K562 (cell line): ENCODE measurements at regions not wholly inside any gene's neighbourhood (a gene's known extent, or its start where the extent isn't known, plus 50 kb on each side); places are given as distances from the start of the nearest gene placed in this dataset.

Experiments used
- ATAC-seq: fragments of 200-7000 bp; cut with Tn5 transposase; 3 replicates; pipeline ENCODE4 v1.9.1; 2020; ENCODE audit warnings: moderate library complexity
- BruUV-seq: library from RNA; stranded (reverse); fragments of 400-500 nt; replicated peaks from 2 replicates; lab custom pipeline; 2021; lab: Mats Ljungman, UMichigan
- CTCF ChIA-PET: fragments of 300-600 bp; formaldehyde crosslinking; extraction: SDS; loops from one replicate; lab custom pipeline; 2021; ENCODE audit warnings: low intra/inter-chr PET ratio; lab: Yijun Ruan, JAX
- POLR2A ChIA-PET: fragments of 300-600, 350-650 bp; sonication (Branson Sonifier 250); formaldehyde crosslinking; extraction: SDS; loops from one replicate; lab custom pipeline; 2021; ENCODE audit warnings: antibody characterized with exemption, inconsistent platforms; lab: Yijun Ruan, JAX
- DNase-seq, 4 experiments: peaks; one replicate each; pipeline versions ENCODE4 v3.0.0 to v3.0.0-alpha.2; 2011 to 2018; ENCODE audit warnings: low spot score in 3 of 4, mixed read lengths in 3 of 4; ENCODE audit errors: extremely low read depth in 1 of 4
- FAIRE-seq: peaks from 2 replicates; lab custom pipeline; 2011; peaks lifted over from hg19 to GRCh38; lab: Jason Lieb, UNC
- H2AFZ ChIP-seq: 2 replicates; pipeline ENCODE4 v1.6.0; 2011; ENCODE audit warnings: low read depth, low read length, control low read depth, inconsistent platforms
- H3K27ac ChIP-seq: fragments of 200-600 bp; 3 replicates; pipeline ENCODE4 v1.8.0; 2011; ENCODE audit warnings: low read depth, mild to moderate bottlenecking, control low read depth, inconsistent platforms, low read length, moderate library complexity, mixed read lengths; ENCODE audit errors: extremely low read depth
- H3K27me3 ChIP-seq, 2 experiments: fragments of 300-600 bp in 1 of 2; 2 replicates in 1 of 2; 3 replicates in 1 of 2; pipeline versions ENCODE4 v1.6.0 to v1.8.0; 2011; ENCODE audit warnings: inconsistent platforms in 2 of 2, low read length in 2 of 2, mild to moderate bottlenecking in 1 of 2, mixed read lengths in 1 of 2, moderate library complexity in 1 of 2; ENCODE audit not compliant: control insufficient read depth in 2 of 2, insufficient read depth in 2 of 2
- H3K36me3 ChIP-seq: fragments of 300-600 bp; 3 replicates; pipeline ENCODE4 v1.8.0; 2011; ENCODE audit warnings: mild to moderate bottlenecking, low read length, inconsistent platforms; ENCODE audit not compliant: control insufficient read depth, insufficient read depth
- H3K4me1 ChIP-seq, 2 experiments: fragments of 200-600 bp in 1 of 2; replicated peaks in 1 of 2; 2 replicates in 1 of 2; 3 replicates in 1 of 2; pipeline versions ENCODE4 v1.5.1 to v1.8.0; 2011; ENCODE audit warnings: inconsistent platforms in 2 of 2, low read length in 2 of 2, mild to moderate bottlenecking in 1 of 2, mixed read lengths in 1 of 2, moderate library complexity in 1 of 2; ENCODE audit not compliant: control insufficient read depth in 2 of 2, insufficient read depth in 2 of 2
- H3K4me2 ChIP-seq: 2 replicates; pipeline ENCODE4 v1.6.1; 2011; ENCODE audit warnings: low read length, control low read depth, inconsistent platforms, mixed read lengths; ENCODE audit not compliant: insufficient read depth
- H3K4me3 ChIP-seq: fragments of 200-600 bp; sonication (generic), shearing (Covaris generic); 2 replicates; pipeline ENCODE4 v1.5.1; 2016; ENCODE audit warnings: control low read depth, inconsistent platforms
- H3K79me2 ChIP-seq: fragments of 200-600 bp; 3 replicates; pipeline ENCODE4 v1.8.0; 2011; ENCODE audit warnings: low read length, inconsistent platforms; ENCODE audit not compliant: control insufficient read depth, insufficient read depth
- H3K9ac ChIP-seq, 2 experiments: 2 replicates each; pipeline versions ENCODE4 v1.6.0 to v1.6.1; 2011; ENCODE audit warnings: low read depth in 2 of 2, low read length in 2 of 2, control low read depth in 1 of 2, inconsistent platforms in 1 of 2, mild to moderate bottlenecking in 1 of 2, mixed read lengths in 1 of 2; ENCODE audit not compliant: insufficient read depth in 1 of 2
- H3K9me1 ChIP-seq: one replicate; pipeline ENCODE4 v1.6.0; 2011; ENCODE audit warnings: inconsistent platforms, mild to moderate bottlenecking, low read length, moderate library complexity; ENCODE audit not compliant: control insufficient read depth, insufficient read depth
- H3K9me3 ChIP-seq: replicated peaks from 2 replicates; pipeline ENCODE4 v1.5.1; 2011; ENCODE audit warnings: low read depth, low read length, inconsistent platforms; ENCODE audit not compliant: control insufficient read depth, insufficient read depth
- H4K20me1 ChIP-seq: replicated peaks from 2 replicates; pipeline ENCODE4 v1.6.1; 2011; ENCODE audit warnings: low read length, inconsistent platforms, mixed read lengths; ENCODE audit not compliant: control insufficient read depth, insufficient read depth
- DLX4 ChIP-seq: fragments of 250-450 bp; sonication (Bioruptor Pico); IDR thresholded peaks from 2 replicates; pipeline ENCODE4 v1.6.1; 2021; ENCODE audit warnings: mild to moderate bottlenecking
- KHSRP ChIP-seq: fragments of 450-650 bp; IDR thresholded peaks from 2 replicates; pipeline ENCODE4 v1.6.1; 2017
- MAFG ChIP-seq: fragments of 450-650 bp; conservative IDR thresholded peaks from 2 replicates; pipeline ENCODE4 v1.6.1; 2016; ENCODE audit warnings: missing genetic modification characterization, missing compliant biosample characterization
- MBD2 ChIP-seq: sonication (generic); IDR thresholded peaks from 2 replicates; pipeline ENCODE4 v1.6.1; 2016; ENCODE audit warnings: low read depth, borderline replicate concordance
- NFRKB ChIP-seq: fragments of 450-650 bp; IDR thresholded peaks from 2 replicates; pipeline ENCODE4 v1.6.1; 2016; ENCODE audit warnings: low read depth
- NR3C1 ChIP-seq: sonication (generic); formaldehyde crosslinking; IDR thresholded peaks from 2 replicates; pipeline ENCODE4 v1.8.1; 2022; ENCODE audit warnings: missing genetic modification reagents
- RBM39 ChIP-seq: fragments of 200-400 bp; formaldehyde crosslinking; optimal IDR thresholded peaks from 2 replicates; pipeline ENCODE3; 2018; ENCODE audit warnings: low read depth, low read length
- U2AF1 ChIP-seq: fragments of 200-400 bp; formaldehyde crosslinking; optimal IDR thresholded peaks from 2 replicates; pipeline ENCODE3; 2017; ENCODE audit warnings: mild to moderate bottlenecking, low read depth, low read length, moderate library complexity
- ZBTB7A ChIP-seq: IDR thresholded peaks from 2 replicates; pipeline ENCODE4 v1.6.1; 2011; ENCODE audit warnings: low read depth, mild to moderate bottlenecking, low read length, moderate library complexity, borderline replicate concordance; ENCODE audit not compliant: control insufficient read depth
- ZBTB8A ChIP-seq: fragments of 450-650 bp; IDR thresholded peaks from 2 replicates; pipeline ENCODE4 v1.6.1; 2018; ENCODE audit warnings: mild to moderate bottlenecking, moderate library complexity; ENCODE audit not compliant: partially characterized antibody
- ZNF133 ChIP-seq: fragments of 250-450 bp; sonication (Bioruptor Pico); IDR thresholded peaks from 2 replicates; pipeline ENCODE4 v1.4.0; 2020; ENCODE audit warnings: mild to moderate bottlenecking
- WGBS: fragments of 100-300 bp; shearing (Covaris generic); methylation state at CpG from one replicate; pipeline ENCODE4 v1.1.6; 2016; ENCODE audit warnings: low coverage, mixed read lengths; ENCODE audit not compliant: insufficient coverage; ENCODE audit errors: missing lambda C conversion rate; 5-methylcytosine and 5-hydroxymethylcytosine counted together
- in situ Hi-C: fragments of 300-500 bp; cut with MboI; formaldehyde crosslinking; loops from 4 replicates; pipeline ENCODE4 v1.15.0; 2018; ENCODE audit warnings: inconsistent platforms, mixed read lengths
- intact Hi-C: fragments of 100-400 bp; cut with micrococcal nuclease; formaldehyde crosslinking; loops from 2 replicates; pipeline ENCODE4 v1.14.2; 2022

GRCh38 chr10:65708057-65708456 is 1217.8 kb upstream of the LRRTM3 start:
- ATAC-seq (no peak), FAIRE-seq (no peak), DNase-seq (no peak)
- Histone ChIP-seq H3K36me3 (no peaks in the 10 kb centered on the region), H3K4me3 (no peak overlapping the region), H3K79me2 (no peaks in the 10 kb centered on the region), H2AFZ (no peak overlapping the region), H3K9me1 (no peaks in the 10 kb centered on the region), H3K9me3 (no peaks in the 10 kb centered on the region), H4K20me1 (no peaks in the 10 kb centered on the region), H3K27ac (no peak overlapping the region), H3K4me1 (no peaks in the 10 kb centered on the region), H3K27me3 (no peaks in the 10 kb centered on the region), H3K4me2 (no peak overlapping the region), H3K9ac (no peak overlapping the region)
- in situ Hi-C loops (no loop called here), intact Hi-C loops (no loop called here)
- TF ChIP-seq U2AF1, result no peak
- TF ChIP-seq DLX4 (CRISPR knock-in tag), result no peak
- TF ChIP-seq KHSRP, result no peak
- no peak for TF ChIP-seq RBM39
- no peak for TF ChIP-seq ZBTB8A
- no peak for TF ChIP-seq ZNF133 (CRISPR knock-in tag)
- TF ChIP-seq NFRKB, result no peak
- no peak for TF ChIP-seq MBD2
- no peak for TF ChIP-seq ZBTB7A
- no peak for TF ChIP-seq NR3C1 (CRISPR knock-in tag)
- TF ChIP-seq MAFG, result no peak
- ChIA-PET POLR2A (no interaction called here), CTCF (no interaction called here)
- WGBS, result 0% methylated on average over 1 of the region's 1 CpG
- BruUV-seq, result no TSS peak
